Osteocyte (in vitro differentiated cells): ENCODE measurements at regions not wholly inside any gene's neighbourhood (a gene's known extent, or its start where the extent isn't known, plus 50 kb on each side); places are given as distances from the start of the nearest gene placed in this dataset.

ENCODE experiments used
- DNase-seq: peaks from one replicate; pipeline ENCODE4 v3.0.0; 2021; ENCODE audit warnings: mixed read lengths; ENCODE audit not compliant: unreplicated experiment; ENCODE audit errors: extremely low spot score
- H3K27ac Mint-ChIP-seq: one replicate; pipeline ENCODE4 v1.8.0; 2021; ENCODE audit warnings: mild to moderate bottlenecking, mixed read lengths; ENCODE audit not compliant: unreplicated experiment
- H3K27me3 Mint-ChIP-seq: one replicate; pipeline ENCODE4 v1.8.0; 2021; ENCODE audit warnings: mixed read lengths; ENCODE audit not compliant: unreplicated experiment
- H3K36me3 Mint-ChIP-seq: one replicate; pipeline ENCODE4 v1.8.0; 2021; ENCODE audit warnings: mixed read lengths; ENCODE audit not compliant: unreplicated experiment
- H3K4me1 Mint-ChIP-seq: one replicate; pipeline ENCODE4 v1.8.0; 2021; ENCODE audit warnings: mixed read lengths; ENCODE audit not compliant: unreplicated experiment
- H3K4me3 Mint-ChIP-seq: one replicate; pipeline ENCODE4 v1.8.0; 2021; ENCODE audit warnings: mild to moderate bottlenecking, moderate library complexity, mixed read lengths; ENCODE audit not compliant: unreplicated experiment
- H3K9me3 Mint-ChIP-seq: one replicate; pipeline ENCODE4 v1.8.0; 2021; ENCODE audit warnings: mixed read lengths; ENCODE audit not compliant: unreplicated experiment
- TF ChIP-seq, protein P1 (sequence below): fragments of 200-600 bp; sonication (generic); IDR thresholded peaks from 2 replicates; pipeline ENCODE4 v1.5.0; 2021; ENCODE audit warnings: antibody characterized with exemption, mild to moderate bottlenecking, moderate library complexity

DNA sequence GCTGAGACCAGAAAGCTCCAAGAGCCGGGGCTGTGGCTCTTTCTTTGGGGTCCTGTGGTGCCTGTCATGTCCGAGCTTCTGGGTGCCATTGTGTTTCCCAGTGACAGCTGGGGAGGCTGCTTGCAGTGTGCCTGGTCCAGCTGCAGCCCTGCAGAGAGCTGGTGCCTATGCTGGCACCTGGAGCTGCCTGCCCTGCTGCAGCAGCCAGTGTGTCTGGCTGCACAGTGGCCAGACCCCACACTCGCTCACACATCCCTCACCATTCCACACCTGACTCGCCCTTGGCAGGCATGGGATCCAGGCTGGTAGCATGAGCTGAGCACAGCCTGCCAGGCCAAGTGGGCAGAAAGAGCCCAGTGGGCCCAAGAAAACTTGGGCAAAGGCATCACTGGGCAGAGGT is 635.1 kb upstream of the SEMA3D start:
- no peak for DNase-seq
- Mint-ChIP-seq H3K27me3 (no peaks in the 10 kb centered on the region), H3K27ac (no peak overlapping the region), H3K36me3 (no peaks in the 10 kb centered on the region), H3K9me3 (peaks cover 5% of the 10 kb centered on the region), H3K4me3 (no peak overlapping the region), H3K4me1 (peaks cover 2% of the 10 kb centered on the region)
- TF ChIP-seq, protein P1, sequence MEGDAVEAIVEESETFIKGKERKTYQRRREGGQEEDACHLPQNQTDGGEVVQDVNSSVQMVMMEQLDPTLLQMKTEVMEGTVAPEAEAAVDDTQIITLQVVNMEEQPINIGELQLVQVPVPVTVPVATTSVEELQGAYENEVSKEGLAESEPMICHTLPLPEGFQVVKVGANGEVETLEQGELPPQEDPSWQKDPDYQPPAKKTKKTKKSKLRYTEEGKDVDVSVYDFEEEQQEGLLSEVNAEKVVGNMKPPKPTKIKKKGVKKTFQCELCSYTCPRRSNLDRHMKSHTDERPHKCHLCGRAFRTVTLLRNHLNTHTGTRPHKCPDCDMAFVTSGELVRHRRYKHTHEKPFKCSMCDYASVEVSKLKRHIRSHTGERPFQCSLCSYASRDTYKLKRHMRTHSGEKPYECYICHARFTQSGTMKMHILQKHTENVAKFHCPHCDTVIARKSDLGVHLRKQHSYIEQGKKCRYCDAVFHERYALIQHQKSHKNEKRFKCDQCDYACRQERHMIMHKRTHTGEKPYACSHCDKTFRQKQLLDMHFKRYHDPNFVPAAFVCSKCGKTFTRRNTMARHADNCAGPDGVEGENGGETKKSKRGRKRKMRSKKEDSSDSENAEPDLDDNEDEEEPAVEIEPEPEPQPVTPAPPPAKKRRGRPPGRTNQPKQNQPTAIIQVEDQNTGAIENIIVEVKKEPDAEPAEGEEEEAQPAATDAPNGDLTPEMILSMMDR = no peak

DNA sequence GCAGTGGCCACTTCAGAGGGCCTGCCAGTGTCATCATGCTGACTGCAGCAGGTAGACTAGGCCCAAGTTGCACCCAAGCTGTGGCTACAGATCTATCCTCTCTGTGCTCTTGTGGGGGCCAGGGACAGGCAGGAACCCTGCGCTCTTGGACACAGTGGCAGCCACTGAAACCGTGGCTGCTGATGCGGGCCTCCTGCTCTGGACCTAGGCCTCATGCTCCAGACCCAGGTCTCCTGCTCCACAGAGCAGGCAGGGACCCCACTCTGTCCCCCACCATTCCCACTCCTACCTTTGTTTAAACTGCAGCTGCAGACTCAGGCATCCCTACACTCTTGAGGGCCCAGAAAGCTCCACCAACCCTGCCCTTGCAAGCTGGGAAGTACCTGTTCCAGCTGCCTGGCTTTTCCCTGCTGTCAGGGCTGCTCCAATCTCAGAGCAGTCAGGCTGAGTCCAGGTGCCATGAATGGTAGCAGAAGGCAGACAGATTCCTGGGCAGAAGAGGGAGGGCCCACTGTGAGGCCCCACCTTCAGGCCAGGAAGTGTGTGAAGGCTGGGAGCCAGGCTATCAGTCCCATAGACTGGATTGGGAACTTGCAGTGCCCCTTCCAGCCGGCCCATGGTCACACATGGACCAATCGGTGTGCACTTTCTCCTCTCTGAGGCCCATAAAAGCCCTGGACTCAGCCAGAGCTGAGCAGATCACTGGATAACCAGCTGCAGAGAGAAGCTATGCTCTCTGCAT is 634.0 kb upstream of the SEMA3D start:
- Mint-ChIP-seq H3K4me3 (no peak overlapping the region), H3K27ac (no peak overlapping the region), H3K27me3 (no peaks in the 10 kb centered on the region), H3K36me3 (no peaks in the 10 kb centered on the region), H3K4me1 (peaks cover 2% of the 10 kb centered on the region), H3K9me3 (peaks cover 5% of the 10 kb centered on the region)
- TF ChIP-seq, protein P1 = no peak
- no peak for DNase-seq

DNA sequence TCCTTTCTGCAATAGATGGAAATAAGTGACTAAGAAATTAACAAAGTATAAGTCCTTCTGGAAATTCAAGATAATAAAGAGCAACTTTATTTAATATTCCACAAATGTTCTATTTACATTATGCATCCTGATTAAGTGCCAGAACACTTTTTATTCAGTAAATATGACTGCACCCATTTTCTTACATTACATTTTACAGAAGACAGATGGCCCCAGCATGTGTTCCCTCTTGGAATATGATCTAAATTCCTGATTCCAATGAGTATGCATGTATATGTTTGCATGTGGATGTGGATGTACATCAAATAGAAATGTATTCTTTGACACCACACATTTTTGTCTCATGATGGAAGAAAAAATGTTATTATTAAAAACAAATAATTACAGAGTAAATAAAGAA is 628.7 kb upstream of the SEMA3D start:
- H3K4me3 Mint-ChIP-seq = no peak overlapping the region
- H3K4me1 Mint-ChIP-seq = peaks cover 6% of the 10 kb centered on the region
- H3K9me3 Mint-ChIP-seq = peaks cover 5% of the 10 kb centered on the region
- no peak for DNase-seq
- no peaks in the 10 kb centered on the region for H3K36me3 Mint-ChIP-seq
- no peak overlapping the region for H3K27ac Mint-ChIP-seq
- no peaks in the 10 kb centered on the region for H3K27me3 Mint-ChIP-seq
- TF ChIP-seq, protein P1 = no peak

DNA sequence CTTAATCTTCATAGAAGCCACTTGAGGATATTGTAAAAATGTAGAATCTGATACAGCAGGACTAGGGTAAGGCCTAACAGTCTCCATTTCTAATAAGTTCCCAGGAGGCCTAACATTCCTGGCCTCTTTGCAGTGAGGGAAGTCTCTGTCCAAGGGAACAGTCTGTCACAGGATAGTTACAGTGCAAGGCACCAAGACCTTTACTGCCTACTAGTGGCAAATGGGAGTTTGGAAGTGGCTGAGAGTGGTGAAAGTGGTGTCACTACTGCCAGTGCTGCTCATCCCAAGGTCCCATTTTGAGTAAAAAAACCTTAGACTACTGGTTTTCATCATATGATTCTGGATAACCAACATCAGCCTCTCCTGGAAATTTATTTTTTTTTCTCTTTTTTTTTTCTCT is 619.5 kb upstream of the SEMA3D start:
- Mint-ChIP-seq H3K36me3 (no peaks in the 10 kb centered on the region), H3K9me3 (no peaks in the 10 kb centered on the region), H3K4me3 (no peak overlapping the region), H3K27me3 (no peaks in the 10 kb centered on the region), H3K4me1 (no peaks in the 10 kb centered on the region), H3K27ac (no peak overlapping the region)
- TF ChIP-seq, protein P1 = peak; percentile 11
- DNase-seq = no peak

DNA sequence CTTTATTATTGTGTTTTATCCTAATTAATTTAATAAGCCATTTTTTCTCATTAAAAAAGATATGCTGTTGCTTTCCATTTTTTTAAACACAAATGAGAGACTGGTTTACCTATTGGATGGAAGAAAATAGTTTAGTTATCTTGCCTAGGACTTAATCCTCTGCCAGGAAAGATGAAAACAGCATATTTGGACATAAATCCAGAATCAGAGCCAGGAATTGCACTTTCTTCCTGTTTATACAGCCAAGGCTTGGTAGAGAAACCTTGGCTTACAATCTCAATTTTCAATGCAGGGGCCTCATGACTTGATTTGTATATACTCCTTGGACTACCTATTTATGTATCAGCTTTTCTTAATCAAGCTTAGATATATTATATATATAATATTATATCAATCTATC is 618.8 kb upstream of the SEMA3D start:
- no peaks in the 10 kb centered on the region for H3K36me3 Mint-ChIP-seq
- no peak for DNase-seq
- H3K9me3 Mint-ChIP-seq = no peaks in the 10 kb centered on the region
- H3K27ac Mint-ChIP-seq = no peak overlapping the region
- H3K27me3 Mint-ChIP-seq = no peaks in the 10 kb centered on the region
- H3K4me1 Mint-ChIP-seq = no peaks in the 10 kb centered on the region
- TF ChIP-seq, protein P1 = no peak
- no peak overlapping the region for H3K4me3 Mint-ChIP-seq
